RWPE1 (cell line): ENCODE measurements at regions not wholly inside any gene's neighbourhood (a gene's known extent, or its start where the extent isn't known, plus 50 kb on each side); places are given as distances from the start of the nearest gene placed in this dataset.

Experiments
- CTCF ChIA-PET: fragments of 350-600 bp; sonication (Branson Sonifier 250); formaldehyde crosslinking; extraction: SDS; loops from one replicate; lab custom pipeline; 2021; lab: Yijun Ruan, JAX
- POLR2A ChIA-PET: fragments of 400-600 bp; formaldehyde crosslinking; extraction: SDS; loops from one replicate; lab custom pipeline; 2020; ENCODE audit warnings: antibody characterized with exemption; ENCODE audit not compliant: low non-redundant PET; lab: Yijun Ruan, JAX
- DNase-seq: peaks from one replicate; pipeline ENCODE4 v3.0.0; 2012; ENCODE audit warnings: low spot score
- H3K27ac ChIP-seq: fragments of 450-650 bp; 2 replicates; pipeline ENCODE4 v1.5.1; 2017
- CTCF ChIP-seq: fragments of 450-650 bp; conservative IDR thresholded peaks from 2 replicates; pipeline ENCODE4 v1.5.1; 2017; ENCODE audit warnings: low read depth, mild to moderate bottlenecking

- no peak overlapping the region for H3K27ac ChIP-seq
- CTCF ChIA-PET: interaction anchor here (0.6 kb wide), 1 partner anchor 277 kb away, joined by 3 read pairs; no protein-coding TSS in a partner anchor
- POLR2A ChIA-PET: no interaction called here
- no peak for DNase-seq
- no peak for TF ChIP-seq CTCF
Measured at GRCh38 chr18:78803104-78803503, 176.5 kb upstream of the SALL3 start.

GRCh38 chr18:78804206-78805030 is 175.2 kb upstream of the SALL3 start:
- no peak overlapping the region for H3K27ac ChIP-seq
- ChIA-PET POLR2A (no interaction called here), CTCF (no interaction called here)
- no peak for DNase-seq
- no peak for TF ChIP-seq CTCF

- ChIA-PET CTCF (no interaction called here), POLR2A (no interaction called here)
- no peak overlapping the region for H3K27ac ChIP-seq
- TF ChIP-seq CTCF: no peak
- no peak for DNase-seq
Measured at GRCh38 chr18:78805840-78806239, 173.8 kb upstream of the SALL3 start.

GRCh38 chr18:78807668-78808067 is 171.9 kb upstream of the SALL3 start:
- H3K27ac ChIP-seq: no peak overlapping the region
- ChIA-PET POLR2A (no interaction called here), CTCF (no interaction called here)
- TF ChIP-seq CTCF: no peak
- DNase-seq: no peak

- no peak for DNase-seq
- no peak for TF ChIP-seq CTCF
- no peak overlapping the region for H3K27ac ChIP-seq
- CTCF ChIA-PET: no interaction called here
- POLR2A ChIA-PET: no interaction called here
Measured at GRCh38 chr18:78809845-78810244, 169.8 kb upstream of the SALL3 start.

GRCh38 chr18:78810706-78811105 is 168.9 kb upstream of the SALL3 start:
- no peak for DNase-seq
- CTCF ChIA-PET: no interaction called here
- POLR2A ChIA-PET: no interaction called here
- TF ChIP-seq CTCF: no peak
- H3K27ac ChIP-seq: no peak overlapping the region
